Activated CD4-positive, alpha-beta T cell treated with anti-CD3 and anti-CD28 coated beads, Interleukin-2, amount 50 U/mL, for 24 hours (primary cell): ENCODE measurements at regions not wholly inside any gene's neighbourhood (a gene's known extent, or its start where the extent isn't known, plus 50 kb on each side); places are given as distances from the start of the nearest gene placed in this dataset.

ENCODE experiments used
- DNase-seq, 2 donors: peaks; one replicate each; pipeline ENCODE4 v3.0.0-alpha.2; 2020; ENCODE audit warnings: low read depth in 1 of 2, low spot score in 1 of 2

DNA sequence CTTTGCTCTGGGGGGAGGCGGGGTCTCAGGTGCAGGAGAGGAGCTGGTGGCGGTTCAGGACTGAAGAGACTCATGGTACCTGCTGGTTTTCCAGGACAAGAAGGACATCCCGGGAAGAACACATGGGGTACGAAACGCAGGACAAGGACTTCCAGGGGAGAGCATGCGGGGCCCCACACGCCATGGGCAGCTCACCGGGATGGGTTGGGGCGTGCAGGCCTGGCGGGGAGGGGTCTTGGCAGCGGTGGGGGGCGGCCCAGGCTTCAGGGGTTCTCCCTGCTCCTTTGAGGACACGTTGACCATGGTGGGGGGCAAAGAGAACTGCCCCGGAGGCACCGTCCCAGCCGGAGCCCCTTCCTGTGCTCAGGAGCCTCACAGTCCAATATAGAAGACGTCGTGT lies 673.2 kb downstream of the BRD1 start:
- no peak for DNase-seq

DNA sequence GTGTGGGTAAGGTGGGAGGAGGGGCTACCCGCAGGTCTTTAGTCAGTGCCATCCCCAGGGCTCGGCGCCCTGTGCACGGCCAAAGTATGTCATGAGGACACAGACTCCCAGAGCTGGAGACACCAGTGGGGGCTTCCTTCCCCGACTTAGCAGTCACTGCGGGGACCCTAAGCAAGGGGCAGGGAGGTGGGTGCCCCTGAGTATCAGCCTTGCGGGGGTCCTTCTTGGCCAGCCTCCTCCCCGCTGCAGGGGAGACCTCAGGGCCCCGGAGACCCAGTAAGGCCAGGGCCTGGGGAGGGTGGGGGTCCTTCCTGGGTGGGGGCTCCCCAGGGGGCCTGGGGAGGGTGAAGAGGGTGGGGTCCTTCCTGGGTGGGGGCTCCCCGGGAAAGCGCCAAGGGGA lies 673.8 kb downstream of the BRD1 start:
- no peak for DNase-seq

DNA sequence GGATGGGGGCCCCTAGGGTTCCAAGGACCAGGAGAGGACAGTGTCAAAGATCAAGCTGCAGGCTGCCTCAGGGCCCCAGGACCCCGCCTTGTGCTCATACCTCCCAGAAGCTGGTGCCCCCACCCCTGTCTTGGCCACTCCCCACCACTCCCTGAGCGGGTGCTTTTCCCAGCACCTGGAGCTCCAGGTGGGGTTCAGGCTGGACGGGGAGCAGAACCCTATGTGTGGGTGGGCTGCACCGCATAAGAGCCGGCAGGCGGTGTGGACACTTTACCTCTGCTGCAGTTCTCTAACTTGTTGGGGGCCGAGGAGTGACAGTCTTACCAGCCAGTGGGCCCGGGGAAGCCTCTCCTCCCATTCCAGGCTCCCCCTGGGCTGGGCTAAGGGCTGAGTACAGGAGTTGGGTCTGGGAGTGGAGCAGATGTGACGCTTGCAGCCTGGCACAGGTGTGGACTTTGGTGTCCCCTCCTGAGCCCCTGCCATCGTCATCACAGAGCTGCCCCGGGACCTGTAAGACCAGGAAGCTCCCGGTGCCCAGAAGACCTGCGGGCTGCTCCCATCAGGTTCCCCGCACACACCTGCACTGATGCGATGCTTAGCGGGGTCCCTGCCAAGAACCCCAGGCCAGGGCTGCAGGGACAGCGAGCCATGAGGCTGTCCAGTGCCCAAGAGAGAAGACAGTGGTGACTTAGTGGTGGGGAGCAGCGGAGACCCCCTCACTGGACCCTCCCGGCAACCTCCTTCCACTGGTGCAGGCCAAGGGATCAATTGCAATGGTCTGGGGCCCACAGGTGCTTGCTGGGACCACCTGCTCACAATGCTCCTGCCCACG lies 674.5 kb downstream of the BRD1 start:
- DNase-seq = no peak

DNA sequence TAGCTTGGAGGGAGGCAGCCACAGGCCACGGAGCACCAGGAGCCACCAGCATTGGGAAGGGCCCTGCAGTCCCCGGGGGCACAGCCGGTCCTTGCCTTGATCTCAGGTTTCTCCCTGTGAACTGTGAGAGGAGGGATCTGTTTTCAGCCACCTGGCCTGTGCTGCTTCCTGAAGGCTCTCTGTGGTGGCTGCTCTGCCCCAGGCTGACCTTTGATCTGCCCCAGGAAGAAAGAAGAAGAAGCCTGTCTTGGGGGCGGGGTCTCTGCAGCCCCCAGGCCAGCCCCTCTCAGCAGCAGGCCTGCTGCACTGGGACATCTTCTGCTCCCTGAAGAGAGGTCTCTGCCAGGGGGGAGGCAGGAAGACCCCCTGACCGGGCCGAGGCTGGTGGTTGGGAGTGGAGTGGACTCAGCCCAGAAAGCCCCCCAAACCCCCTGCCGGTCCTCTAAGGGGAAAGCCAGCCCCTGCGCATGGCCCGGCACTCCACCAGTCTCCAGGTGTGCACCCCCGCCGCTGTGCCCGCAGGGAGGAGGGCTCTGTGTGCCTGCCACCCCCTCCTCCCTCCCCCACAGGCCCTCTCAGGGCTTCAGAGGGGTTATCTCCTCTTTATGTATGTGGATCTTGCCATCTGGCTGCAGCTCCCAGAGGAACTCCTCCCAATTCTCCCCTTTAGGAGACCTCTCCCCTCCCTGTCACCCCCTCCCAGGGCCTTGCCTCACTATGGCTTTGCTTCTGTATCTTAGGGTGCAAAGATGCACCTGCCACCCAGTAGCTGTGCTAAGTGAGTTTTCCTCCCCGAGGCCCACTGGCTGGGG lies 675.3 kb downstream of the BRD1 start:
- no peak for DNase-seq

DNA sequence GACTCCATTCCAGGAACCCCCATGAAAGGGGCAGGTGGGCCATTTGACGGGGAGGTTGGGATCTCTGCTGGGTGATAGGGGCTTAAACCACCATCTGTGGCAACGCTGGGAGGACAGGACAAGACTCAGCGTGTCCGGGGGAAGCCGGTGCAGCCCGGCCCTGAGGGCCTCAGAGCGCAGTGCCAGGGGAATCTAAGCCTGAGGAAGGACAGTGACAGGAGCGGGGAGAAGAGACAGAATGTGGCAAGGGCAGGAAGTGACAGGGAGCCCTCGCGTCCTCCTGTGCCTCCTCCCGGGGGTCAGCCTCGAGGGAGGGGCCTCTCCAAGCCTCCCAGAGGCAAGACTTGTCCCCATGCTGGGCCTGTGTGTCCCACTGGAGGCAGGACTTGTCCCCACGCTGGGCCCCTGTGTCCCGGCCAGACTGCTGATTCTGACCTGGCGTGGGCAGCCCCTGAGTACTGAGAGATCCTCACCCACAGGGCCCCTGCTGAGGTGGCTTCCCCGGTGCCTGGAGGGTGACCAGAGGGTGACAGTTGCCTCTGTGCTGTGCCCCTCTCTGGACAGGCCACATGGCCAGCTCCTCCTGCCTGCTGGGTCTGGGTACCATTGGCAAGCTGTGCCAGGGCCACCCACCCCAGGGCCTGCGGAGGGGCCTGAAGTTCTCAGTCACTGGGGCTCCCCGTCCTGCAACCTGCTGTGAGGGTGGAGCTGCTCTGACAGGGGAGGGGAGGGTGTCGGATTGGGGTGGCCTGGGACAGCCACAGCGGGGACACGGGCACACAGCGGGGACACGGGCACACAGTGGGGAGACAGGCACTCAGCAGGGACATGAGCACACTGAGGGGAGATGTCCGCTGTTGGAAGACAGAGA lies 676.2 kb downstream of the BRD1 start:
- no peak for DNase-seq

DNA sequence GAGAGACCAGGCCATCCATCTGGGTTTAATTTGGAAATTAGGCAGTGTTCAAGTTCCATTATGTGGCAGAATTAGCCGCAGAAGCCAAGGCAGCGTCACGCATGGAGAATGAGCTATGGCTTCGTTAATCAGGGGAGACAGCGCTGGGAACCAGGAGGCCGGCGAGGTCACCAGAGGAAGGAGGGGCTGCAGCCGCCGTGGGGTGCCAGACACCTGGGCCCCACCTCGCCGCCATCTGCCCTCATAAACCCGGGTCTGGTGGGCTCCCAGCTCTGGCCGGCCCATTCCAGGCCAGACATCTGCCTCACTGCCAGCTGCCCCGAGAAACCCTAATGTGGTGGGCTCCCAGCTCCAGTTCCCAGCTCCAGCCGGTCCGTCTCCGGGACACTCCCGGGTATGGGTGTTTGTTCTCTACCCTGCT lies 676.9 kb downstream of the BRD1 start:
- no peak for DNase-seq

DNA sequence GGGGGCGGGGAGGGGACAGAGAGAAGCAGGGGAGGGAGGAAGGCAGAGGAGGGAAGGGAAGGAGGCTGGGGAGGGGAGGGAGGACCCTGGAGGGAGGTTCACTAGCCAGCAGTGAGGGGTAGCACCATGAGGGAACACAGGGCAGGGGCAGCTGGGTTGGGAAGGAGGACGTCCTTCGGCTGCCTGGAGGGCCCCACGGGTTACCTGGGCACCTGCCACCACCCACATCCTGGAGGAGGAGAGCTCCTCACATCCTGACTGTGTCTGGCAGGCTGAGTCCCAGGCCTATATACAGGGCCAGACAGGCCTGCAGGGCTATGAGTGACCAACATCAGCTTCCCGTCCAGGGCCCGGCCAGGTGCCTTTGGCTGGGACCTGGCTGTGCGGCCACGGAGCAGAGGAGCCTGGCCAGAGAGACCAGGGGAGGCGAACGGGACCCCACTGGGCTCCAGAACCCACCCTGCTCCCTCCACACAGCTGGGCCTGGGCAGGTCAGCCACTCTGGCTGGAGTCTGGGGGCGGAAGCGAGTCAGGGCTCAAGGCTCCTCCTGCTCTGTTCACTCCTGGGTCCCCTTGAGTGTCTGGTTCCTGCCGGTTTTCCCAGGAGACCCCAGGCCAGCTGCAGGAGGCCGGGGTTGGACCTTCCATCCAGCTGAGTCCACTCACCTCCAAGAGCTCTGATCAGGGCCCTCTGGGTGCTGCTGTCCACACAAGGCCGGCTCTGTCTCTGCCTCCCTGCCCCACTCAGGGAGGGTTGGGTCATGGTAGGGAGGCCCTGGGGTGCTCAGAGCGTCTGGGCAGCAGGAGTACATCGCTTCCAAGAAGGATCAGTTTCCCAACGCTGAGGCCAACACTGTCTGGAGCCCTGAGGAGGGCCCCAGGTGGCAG lies 677.7 kb downstream of the BRD1 start:
- no peak for DNase-seq

DNA sequence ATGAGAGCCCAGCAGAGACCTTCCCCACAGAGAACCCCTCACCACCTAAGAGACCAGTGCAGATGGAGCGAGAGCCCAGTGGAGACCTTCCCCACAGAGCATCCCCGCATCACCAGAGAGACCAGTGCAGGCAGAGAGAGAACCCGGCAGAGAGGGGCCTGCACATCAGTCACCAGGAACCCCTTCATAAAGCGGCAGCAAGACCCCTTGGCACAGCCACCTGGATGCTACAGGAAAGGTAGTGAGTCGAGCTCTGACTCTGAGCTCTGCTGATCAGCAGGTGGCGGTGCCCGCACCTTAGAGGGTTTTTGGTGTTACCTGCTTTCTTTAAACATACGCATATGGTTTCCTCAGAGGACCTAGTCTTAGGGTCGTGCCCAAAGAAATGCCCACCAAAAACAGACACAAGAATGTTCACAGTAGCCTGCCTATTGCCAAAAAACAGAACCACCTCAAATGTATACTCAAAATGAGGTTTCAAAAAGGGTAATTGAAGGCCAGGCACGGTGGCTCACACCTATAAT lies 678.7 kb downstream of the BRD1 start:
- DNase-seq = no peak

DNA sequence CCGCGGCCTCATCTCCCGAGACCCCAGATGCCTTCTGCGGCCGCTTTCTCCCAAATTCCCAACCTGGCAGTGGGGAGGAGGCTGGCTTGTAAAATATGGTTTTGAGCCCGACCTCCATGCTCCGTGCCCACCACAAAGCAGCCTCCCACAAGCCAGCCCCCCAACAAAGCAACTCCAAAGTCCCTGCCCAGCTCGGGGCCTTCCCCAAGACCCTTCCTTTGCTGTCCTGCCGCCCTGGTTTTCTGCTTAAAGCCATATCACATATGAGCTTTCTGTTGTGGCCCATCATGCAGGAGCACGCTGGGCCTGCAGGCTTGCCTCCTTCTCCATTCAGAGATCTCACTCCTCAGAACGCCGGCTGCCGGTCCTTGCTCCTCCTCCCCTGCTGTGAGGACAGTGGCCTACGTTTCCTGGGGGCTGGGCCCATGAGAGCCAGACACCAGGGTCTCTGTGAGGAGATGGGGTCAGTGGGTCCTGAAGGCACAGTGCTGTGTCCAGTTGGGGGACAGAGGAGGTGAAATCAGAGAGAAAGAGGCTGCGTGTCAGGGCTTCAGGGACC lies 680.0 kb downstream of the BRD1 start:
- no peak for DNase-seq

DNA sequence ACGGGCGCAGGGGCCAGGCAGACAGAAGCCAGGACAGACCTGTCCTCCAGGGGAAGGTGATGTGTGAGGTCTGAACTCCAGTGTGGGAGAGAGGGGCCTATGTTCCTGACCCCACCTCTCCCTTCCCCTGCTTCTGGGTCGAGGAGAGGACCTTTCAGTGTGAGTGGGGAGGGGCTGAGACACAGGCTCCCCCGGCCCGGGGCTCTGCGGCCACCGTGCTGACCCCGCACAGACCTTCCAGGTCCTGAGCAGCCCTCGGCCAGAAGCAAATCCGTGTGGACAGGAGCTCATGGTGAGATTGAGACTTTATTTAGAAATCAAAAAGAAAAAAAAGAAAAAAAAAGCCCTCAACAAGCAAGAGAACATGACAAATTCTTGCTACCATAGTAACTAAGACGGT lies 680.5 kb downstream of the BRD1 start:
- no peak for DNase-seq

DNA sequence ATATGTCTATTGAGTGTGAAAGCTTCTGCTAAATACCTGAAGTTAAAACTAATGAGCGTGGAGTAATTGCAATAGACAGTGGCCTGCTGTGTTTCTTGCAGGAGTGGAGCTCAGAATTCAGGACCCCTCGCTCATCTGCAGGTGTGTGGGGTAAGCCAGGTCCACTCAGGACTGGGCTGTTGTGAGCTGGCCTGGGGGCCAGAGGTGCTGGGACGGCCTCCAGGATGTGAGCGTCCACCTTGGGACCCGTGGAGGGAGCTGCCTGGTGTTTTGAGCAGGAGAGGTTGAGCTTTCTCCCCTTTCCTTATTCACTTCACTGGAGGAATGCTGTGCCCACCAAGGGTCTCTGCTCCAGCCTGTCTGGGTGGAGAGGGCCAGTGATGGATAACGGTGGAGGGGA lies 681.2 kb downstream of the BRD1 start:
- no peak for DNase-seq

DNA sequence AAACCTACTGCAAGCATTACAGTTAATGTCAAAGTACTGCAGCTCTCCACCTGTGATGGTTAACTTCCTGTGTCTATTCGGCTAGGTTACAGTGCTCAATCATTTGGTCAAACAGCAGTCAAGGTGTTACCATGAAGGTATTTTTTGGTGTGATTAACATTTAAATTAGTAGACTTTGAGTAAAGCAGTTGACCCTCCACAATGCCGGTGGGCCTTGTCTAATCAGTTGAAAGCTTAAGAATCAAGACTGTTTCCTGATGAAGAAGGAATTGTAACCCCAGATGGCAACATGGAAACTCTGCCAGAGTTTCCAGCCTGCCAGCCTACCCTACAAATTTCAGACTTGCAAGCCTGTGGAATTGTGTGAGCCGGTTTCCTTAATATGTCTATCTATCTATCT lies 683.9 kb downstream of the BRD1 start:
- DNase-seq = no peak

DNA sequence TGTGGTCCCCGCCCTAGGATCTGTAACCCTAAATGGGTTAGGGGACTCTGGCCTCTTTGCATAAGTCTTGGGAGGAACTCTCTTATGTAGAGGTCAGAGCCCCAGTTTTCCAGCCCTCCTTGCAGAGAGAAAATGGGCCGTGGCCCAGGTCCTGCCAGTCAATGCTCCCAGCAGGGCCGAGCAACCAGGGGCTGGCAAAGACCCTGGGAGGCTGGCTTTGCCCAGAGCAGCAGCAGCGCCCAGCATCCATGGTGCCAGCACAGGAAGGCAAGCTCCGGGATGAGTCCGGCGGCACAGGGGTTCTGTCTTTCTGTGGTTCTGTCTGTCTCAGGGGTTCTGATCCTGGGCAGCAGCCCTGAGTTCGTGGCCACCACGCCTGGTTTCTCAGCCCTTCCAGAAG lies 684.8 kb downstream of the BRD1 start:
- DNase-seq = no peak

DNA sequence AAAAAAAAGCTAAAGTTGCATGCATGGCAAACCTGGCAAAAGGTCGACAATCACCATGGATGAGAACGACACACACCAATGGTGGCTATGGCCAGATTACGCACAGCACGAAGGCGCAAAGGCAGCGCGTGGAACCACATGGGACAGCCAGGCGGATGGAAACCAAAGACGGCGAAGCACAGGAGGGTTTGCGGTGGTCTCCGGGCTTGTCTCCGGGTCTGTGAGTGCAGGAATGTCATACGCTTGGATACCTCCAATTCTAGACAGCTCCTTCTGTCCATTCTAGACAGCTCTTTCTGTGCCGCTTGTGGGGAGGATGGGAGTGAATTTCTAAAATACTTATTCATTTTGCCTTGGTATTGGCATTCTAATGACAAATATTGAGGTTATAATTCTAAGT lies 685.4 kb downstream of the BRD1 start:
- no peak for DNase-seq

DNA sequence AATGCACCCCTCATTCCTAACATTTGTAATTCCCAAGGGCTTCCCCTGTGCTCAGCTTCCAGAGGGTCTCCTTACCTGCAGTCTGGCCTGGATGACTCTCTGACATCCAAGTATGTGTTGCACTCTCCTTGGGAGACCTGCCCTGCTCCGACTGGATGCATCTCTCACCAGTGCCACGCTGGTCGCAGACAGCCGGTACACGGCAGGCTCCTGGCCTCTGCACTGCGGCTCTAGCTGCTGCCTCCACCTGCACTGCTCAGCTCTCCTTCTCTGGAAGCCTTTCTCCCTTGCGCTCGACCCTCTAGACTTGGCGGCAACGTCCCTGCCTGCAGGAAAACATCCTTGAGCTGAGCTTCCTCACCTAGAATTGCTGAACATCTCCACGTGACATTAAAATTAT lies 685.9 kb downstream of the BRD1 start:
- DNase-seq = no peak

DNA sequence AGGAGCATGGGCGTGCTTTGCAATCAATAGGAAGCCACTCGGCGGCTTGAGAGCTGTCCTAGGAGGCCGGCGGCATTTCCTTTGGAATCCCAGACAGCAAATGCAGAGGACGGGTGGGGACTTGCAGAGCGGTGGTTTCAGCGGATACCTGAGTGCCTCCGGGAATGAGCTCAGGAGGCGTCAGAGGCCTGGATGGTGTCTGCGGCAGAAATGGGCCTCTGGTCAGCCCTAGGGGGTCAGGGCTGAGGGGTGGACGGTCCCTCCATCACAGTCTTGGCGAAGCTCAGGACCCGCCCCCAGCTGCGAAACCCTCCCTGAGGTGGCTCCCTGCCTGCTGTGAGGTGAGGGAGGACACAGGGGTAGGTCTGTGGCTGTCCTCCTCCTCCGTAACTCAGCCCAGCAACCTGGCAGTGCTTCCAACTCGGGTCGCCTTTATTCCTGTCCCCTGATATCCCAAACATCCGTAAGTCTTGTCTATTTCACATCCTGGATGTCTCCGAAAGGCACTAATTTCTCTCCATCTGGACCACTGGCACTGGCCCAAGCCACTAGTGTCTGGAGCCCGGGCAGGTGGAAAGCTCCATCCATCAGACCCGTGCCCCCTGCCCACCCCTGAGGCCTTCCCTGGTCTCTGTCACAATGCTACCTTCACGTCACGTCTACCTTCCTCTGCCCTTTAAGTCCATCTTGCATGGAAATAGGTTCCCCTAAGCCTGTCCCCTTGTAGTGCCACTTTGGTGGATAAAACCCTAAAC lies 686.6 kb downstream of the BRD1 start:
- no peak for DNase-seq

DNA sequence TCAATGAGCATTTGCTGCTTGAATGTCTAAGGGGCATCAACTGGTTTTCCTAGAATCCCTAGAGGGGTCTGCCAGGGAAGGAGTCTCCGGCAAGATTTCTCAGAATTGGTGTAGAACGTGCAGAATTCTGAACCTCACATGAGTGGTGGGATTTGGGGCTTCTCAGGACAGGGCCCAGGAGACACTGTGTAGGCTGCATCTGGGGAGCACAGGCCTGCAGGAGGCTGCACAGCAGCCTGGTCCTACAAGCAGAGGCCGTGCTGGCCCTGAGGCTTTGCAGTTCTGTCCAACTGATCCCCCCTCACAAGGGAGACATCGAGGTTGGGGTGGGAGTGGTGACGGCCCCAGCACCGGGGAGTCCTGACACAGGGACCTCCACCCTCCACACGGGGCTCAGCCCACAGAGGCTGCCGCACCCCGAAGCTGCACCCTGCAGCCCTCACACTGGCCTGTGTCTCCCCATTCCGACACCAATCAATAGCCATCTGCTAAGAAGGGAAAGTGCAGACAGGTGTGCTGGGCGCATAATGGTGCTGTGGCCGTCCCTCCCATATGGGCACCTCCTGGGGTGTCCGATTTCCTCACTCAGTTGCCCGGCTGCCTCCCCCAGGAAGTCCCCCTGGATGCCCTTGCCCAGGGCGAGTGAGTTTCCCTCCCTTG lies 688.1 kb downstream of the BRD1 start:
- no peak for DNase-seq

DNA sequence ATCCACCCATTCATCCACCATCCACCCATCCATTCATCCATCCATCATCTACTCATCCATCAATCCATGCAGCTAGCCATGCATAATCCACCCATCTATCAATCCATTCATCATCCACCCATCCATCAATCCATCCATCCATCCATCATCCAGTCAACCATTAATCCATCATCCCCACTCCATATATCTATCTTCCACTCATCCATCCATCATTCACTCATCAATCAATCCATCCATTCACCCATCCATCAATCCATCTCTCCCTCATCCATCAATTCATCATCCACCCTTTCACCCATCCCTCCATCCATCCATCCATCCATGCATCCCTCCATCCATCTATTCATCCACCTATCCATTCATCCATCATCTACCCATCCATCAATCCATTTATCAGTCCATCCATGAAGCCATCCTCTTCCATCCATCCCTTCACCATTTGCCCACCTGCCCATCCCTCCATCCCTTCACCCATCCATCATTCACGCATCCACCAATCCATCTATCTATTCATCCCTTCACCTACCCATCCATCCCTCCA lies 689.4 kb downstream of the BRD1 start:
- DNase-seq = no peak
